ENCODE measurements at regions not wholly inside any gene's neighbourhood (a gene's known extent, or its start where the extent isn't known, plus 50 kb on each side); places are given as distances from the start of the nearest gene placed in this dataset.

DNA sequence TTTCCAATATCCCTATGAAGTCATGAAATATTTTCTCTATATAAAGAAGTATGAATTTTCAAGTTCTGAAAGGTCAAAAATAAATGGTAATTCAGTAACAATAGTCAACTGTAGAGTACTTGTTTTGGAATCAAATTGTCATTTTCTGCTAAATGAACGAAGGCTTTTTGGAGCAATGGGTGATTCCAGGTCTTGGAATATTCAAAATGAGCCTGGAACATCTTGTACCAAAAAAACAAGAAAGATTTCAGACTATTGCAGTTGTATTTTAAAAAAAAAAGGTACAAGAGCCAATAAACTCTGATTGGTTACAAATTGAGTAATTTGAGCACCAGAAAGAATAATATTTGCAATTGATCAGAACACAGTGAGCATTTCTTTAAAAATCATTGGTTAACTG lies 730.1 kb downstream of the DTWD2 start:
- no peak for DNase-seq

DNA sequence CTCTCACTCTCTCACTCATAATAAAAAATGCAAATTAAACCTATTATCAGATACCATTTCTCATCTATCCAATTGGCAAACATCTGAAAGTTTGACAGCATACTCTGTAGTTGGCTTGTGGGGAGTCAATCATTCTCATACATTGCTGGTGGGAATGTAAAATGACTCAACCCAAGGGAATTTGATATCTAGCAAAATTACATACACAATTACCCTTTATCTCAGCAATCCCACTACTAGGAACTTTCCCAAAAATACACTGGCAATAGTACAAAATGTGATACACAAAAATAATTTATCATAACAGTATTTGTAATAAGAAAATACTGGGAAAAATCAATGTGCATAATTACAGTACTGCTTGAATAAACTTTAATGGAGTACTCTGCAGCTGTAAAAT lies 731.3 kb downstream of the DTWD2 start:
- DNase-seq = no peak

DNA sequence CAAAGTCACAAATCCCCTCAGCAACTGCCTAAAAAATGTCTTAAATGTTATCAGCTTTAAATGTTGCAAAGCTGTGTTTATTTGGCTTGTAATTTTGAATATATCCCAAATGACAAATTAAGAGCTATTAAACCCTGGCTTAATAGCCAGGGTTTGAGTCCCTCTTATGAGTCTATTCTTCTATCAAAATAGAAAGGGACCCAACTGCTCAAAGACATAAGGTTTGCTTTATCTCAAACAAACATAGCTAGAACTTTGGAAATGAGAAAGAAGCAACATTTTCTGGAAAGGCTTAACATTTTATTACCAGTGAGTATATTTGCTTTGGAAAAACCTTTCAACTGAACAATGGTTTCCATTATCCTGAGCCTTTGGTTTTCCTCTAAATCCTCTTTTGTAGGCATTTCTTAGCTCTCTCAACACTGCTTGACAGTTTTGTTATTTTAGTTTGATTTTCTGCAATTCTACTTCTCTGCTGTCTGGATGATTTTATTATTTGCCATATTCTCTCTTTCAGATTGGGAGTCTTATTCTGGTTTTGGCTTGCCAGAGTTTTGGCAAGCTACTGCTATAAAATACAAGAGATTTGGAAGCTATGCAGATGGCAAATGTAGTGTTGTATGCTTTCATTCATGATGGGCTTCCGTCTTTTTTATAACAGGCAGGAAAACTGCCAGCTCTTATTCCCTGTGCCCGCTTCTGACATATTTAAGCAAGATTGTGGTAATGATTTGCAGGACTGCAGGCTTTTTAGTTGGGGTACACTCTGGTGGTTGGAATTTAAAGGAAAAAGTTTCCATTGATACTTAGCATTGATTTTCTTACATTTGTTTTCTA lies 734.9 kb downstream of the DTWD2 start:
- no peak for DNase-seq

DNA sequence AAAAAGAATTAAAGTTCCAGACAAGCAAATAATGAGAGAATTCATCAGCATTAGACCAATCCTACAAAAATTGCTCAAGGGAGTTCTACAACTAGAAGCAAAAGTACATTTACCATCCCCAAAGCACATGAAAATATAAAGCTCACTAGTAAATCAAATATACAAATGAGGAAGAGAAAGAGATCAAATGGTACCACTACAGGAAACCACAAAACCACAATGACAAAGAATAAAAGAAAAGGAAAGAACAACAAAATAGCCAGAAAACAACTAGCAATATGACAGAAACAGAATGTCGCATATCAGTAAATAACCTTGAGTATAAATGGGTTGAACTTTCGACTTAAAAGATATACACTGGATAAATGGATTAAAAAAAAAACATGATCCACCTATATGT lies 739.0 kb downstream of the DTWD2 start:
- no peak for DNase-seq

DNA sequence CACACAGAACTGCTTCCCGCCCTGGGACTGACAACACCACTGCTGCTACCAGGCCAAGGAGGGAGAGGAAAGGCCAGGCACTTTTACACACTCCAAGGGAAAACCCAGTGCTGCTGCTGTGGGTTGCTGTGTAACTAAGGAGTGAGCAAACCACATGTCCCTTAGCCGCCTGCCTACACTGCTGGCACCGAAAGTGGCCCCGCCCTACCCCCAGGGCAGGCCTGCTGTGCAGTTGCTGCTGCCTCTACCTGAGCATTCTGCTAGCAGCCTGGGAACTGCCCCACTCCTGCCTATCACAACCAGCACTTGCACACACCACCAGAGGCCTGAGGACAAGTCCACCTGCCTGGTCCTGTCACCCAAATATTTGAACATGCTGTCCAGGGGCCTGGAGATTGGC lies 740.9 kb downstream of the DTWD2 start:
- no peak for DNase-seq

DNA sequence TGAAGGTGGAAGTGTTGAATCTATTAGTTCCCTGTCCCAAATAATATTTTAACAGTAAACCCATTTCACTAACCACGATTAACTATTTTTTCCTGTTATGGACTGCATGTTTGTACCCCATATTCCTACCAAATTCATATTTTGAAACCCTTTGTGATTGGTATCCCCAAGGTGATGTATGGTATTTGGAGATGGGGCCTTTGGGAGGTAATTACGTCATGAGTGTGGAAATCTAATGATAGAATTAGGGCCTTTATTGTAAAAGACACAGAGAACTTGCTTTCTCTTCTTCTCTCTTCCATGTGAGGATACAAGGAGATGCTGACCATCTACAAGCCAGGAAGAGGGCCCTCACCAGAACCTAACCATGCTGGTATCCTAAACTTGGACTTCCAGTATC lies 744.7 kb downstream of the DTWD2 start:
- no peak for DNase-seq

DNA sequence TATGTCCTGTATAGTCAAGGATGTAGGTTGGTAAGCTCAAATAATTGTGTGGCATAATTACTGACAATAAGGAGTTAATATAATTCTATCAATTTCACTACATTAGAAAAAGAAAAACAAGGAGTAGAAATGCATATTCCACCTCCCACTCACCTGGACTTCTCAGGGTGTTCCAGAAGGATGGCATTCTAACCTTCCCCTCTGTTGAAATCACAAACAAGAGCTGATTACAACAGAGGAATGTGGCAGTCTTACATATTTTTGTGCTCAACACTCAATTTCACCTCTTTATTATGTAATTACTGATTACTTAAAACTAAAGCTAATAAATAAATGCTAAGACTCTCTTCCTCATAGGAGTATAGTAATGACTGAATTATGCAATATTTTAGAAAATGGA lies 745.3 kb downstream of the DTWD2 start:
- DNase-seq = no peak

DNA sequence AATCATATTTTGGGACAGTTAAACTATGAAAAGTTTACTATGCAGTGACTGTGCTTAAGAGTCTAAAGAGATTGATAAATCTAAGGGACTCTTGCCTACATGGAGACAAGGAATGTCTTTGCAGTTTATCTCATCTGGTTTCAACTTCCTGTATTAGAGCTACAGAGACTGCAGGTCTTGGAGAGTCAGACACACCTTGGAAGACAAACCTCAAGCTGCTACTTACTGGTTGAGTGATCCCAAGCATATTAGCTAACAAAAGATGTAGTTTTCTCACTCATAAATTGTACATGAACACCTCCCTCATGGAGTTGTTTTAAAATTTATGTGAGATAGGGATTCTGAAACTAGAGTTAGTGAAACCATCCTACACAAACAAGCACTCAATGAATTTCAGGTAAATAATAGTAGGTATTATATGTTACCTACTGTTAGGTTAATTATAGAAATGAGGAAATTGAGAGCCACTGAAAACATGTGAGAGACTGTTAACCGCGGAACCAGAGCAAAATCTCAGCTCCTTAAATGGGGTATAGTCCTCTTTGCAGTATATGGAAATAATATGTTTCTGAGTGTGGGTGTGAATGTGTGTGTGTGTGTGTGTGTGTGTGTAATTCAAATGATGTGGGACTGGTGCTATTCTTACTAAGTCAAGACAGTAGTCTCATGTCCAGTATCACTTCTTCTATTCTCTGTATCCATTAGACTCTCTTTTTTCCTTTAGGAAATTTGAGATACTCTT lies 752.1 kb downstream of the DTWD2 start:
- no peak for DNase-seq

DNA sequence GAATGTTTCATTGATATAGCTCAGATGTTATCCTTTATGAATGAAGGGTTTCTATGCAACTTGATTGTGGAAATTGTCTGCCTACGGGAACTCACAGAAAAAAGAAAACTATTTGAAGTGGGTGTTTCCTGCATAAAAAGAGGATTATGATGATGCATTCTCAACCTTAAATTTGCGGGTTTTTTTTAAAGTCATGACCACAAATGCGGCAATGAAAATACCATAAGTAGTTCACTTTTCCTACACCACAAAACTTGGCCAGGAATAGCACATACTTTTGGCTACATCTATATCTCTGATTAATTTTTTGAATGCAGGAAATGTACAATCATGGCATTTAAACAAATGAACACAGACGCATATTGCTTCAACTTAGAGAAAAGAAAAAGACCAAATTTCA lies 754.7 kb downstream of the DTWD2 start:
- DNase-seq = no peak

DNA sequence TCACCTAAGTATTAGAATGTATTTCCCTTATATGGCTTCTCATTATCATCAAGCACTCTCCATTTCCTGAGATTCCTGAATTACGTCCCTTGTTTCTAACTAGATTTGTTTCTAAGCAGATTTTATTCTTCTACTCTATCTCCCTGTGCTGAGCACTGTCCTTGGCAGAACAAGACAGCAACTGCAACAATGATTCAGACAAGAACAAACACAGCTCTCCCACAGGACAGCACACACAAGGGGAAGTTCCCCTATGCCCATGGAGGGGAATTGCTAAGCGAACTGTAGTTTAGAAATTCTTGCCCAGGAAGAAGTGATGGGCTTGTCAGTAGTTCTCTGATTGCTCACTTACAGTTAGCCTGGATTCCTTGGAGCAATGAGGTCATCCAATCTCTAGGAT lies 759.9 kb downstream of the DTWD2 start:
- no peak for DNase-seq

DNA sequence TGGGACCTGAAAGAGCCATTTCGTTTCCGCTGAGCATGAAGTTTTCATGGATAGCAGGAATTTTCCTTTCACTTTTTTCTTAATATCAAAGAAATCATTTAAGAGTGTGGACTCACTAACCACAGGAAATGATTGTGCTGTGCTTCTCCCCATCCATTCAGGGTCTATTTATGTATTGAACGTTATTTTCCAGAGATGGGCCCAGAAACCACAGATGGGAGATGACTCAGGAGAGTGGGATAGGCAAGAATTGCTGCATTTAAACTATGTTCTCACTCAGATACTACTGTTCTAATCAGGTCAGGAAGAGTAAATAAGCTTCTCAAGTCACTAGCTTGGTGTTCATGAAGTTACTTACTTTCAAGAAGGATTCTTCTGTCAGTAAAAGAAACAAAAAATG lies 763.8 kb downstream of the DTWD2 start:
- DNase-seq = no peak

DNA sequence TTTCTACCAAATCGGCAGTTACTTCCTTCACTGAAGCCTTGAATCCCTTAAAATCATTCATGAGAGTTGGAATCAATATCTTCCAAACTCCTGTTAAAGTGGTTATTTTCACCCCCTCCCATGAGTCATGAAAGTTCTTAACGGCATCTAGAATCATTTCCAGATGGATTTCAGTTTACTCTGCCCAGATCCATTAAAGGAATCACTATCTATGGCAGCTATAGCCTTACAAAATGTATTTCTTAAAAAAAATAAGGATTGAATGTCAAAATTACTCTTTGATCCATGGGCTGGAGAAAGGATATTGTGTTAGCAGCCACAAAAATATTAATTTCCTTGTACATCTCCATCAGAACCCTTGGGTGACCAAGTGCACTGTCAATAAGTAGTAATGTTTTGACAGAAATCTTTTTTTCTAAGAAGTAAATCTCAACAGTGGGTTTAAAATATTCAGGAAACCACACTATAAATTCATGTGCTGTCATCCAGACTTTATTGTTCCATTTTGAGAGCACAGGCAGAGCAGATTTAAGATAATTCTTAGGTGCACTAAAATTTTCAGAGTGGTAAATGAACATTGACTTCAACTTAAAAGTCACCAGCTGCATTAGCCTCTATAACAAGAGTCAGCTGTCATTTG lies 767.7 kb downstream of the DTWD2 start:
- no peak for DNase-seq

DNA sequence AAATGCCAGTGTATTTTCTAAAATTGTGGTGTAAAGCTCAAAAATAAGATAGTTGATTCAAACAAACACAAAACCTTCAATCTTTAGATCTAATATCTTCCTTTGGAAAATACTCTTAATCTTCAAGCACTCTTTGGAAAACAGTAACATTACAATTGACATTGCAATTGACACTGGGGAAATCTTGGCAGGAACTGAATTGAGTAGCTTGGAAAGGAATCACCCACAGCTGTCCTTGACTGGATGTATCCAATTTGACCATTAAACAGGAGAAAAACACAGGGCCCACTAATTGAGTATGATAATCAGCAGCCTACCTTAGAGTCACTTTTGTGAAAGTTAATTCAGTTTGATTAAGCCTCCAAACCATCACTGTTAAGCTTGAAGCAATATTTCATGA lies 776.7 kb downstream of the DTWD2 start:
- DNase-seq = no peak

DNA sequence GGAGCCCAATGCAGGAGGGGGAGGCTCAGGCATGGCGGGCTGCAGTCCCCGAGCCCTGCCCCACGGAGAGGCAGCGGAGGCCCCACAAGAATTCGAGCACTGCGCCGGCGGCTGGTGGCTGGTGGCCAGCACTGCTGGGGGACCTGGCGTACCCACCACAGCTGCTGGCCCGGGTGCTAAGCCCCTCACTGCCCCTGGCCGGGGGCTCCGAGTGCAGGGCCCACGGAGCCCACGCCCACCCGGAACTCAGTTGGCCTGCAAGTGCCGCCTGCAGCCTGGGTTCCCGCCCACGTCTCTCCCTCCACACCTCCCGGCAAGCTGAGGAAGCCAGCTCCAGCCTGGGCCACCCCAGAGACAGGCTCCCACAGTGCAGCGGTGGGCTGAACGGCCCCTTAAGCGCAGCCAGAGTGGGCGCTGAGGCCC lies 780.3 kb downstream of the DTWD2 start:
- DNase-seq = no peak

DNA sequence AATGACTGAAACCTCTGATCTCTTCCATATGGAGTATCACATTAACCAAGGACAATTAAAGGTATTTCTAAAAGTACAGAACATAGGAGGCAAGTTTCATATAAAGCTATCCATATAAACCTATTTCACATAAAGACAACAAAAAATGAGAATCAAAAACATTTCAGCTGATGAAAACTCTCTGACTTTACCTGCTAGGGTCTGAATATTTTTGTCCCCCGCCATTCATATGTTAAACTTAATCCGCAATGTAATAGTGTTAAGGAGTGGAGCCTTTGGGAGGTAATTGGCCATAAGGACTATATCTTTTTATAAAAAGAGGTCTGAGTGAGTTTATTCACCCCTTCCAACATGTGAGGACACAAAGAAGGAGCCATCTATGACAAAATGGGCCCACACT lies 788.5 kb downstream of the DTWD2 start:
- DNase-seq = no peak

DNA sequence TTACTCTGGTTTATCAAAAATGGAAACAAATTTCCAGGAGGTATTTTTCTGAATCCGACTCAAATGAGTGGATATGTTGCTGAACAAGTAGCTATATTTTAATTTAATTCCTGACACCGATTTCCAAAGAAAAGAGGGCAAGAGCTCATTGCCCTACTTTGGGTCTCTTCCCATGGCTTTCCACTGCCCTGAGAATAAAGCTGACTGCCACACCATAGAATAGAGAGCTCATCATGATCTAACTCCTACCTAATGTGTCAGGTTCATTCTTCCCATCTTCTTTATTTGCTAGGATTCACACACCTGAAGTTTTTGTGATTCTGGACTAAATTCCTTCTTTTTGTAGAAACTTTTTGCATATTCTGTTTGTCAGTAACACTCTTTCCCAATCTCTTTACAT lies 792.1 kb downstream of the DTWD2 start:
- DNase-seq = no peak

DNA sequence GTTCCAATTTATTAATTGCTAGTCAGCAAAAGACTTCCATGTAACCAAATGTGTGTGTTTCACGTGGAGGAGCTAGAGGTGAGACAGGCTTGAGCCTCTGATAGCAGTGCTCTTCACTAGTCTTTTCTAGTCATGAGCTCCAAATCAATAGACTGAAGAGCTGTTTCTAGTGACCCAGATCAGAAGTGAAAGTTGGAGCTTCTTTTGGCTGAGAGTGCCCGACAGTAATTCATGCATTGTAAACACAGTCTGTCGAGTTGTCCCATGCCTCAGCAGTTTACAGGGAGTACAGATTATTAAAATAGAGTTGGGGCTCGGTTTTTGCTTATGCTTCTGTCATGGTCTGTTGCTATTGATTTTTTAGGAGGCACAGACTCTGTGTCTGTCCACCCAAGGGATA lies 793.1 kb downstream of the DTWD2 start:
- DNase-seq = no peak

DNA sequence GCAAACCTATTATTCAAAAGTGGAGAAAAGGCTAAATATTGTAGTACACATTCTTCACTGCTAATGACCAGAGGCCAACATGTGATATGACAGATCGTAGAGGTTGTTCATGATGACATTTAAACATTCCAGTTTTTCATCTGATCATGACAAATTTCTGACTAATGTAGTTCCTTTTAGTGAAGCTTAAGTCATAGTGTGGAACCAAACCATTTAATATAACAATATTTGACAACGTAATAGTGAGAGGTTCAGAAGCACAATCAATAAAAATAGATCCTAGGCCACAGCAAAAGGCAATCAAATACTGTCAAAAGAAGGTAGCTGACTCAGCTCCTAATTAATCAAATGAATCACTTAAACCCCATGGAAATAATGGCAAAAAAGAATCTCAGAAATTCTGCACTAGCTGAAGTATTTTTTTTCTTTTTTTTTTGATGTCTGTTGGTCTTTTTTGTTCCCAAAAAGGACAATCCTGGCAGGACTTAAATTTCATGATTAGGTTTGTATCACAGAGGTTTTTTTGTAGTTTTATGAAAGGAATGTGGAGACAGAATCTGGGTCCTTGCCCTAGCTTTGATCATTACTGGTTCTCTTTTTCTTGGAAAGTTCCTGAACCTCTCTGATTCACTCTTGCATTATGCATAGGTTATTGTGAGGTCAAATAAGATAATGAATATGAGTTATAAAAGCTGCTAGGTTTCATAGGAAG lies 795.0 kb downstream of the DTWD2 start:
- DNase-seq = no peak

DNA sequence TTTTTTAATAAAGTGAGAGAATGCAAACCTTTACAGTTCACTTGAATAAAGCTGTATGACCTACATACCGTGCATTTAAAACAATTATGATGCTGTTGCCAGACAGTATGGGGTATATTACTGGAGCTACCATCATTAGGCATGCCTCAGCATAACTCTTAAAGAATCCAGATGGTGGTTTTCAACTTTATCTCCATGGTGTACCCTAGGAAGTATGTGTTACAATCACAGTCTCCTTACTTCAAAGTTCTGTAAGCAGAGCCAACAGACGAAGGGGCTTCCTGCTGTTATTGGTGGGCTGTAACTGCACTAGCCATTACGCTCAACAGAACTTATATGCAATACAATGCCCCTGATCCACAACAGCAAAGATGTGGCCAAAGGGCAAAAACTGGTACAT lies 803.3 kb downstream of the DTWD2 start:
- no peak for DNase-seq

DNA sequence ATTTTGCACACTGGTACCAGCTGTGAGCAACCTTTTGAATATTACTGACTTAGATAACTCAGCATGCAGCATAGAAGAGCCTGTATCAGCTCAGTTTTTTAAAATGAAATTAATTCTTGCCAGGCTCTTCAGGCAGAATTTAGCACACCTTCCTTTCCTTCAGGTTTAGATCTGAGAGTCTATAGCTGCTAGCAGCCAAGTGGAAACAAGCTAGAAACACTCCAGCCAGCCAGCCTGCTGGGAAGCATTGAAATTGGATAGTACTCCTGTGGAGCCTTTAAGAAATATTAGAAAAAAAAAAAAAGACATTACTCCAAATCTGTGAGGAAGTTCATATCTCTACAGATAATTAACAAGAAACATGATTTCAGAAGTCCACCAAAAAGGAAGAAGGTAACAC lies 812.2 kb downstream of the DTWD2 start:
- peak; percentile 4 for DNase-seq

DNA sequence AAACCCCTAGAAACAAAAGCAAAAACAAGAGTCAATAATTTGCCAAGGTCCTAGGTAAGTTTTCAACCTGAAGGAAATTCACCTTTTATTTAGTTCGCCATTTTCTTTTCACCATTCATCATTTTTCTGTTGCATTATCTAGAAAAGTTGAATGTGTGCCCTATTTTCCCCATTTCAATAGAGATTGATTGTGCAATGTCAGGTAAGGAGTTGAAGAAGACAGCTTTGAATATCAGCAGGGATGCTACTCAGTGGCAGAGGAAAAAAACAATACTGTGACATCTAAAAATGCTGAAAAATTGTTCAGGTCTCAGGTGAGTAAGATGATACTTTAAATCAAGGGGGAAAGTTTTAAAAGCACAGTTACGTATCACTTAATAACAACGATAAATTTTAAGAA lies 813.7 kb downstream of the DTWD2 start:
- no peak for DNase-seq

DNA sequence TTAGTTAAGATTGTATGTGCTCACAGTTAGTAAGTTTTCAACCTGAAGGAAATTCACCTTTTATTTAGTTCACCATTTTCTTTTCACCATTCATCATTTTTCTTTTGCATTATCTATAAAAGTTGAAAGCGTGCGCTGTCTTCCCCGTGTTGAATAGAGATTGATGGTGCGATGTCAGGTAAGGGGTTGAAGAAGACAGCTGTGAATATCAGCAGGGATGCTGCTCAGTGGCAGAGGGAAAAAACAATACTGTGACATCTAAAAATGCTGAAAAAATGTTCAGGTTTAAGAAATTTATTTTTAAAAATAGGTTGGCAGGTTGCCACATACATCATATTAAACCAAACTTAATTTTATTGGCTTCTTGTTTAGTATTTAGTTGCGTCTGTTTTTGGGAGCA lies 815.0 kb downstream of the DTWD2 start:
- no peak for DNase-seq

DNA sequence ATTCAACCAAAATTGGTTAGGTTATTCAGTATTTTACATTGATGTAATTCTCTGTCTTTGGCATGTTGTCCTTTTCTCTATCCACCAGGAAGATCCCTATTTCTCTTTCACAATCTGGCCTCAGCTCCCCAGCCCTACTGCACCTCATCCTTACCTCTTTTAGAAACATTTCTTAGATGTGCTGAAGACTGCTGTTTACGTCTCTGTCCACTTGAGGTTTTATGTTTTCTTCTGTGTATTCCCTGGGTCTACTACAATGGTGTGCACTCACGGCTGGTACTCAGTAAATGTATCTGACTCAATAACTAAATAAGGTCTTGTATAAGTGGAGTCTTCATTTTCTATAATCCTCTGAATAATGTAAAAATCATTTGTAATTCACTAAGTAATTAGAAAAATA lies 822.7 kb downstream of the DTWD2 start:
- no peak for DNase-seq

DNA sequence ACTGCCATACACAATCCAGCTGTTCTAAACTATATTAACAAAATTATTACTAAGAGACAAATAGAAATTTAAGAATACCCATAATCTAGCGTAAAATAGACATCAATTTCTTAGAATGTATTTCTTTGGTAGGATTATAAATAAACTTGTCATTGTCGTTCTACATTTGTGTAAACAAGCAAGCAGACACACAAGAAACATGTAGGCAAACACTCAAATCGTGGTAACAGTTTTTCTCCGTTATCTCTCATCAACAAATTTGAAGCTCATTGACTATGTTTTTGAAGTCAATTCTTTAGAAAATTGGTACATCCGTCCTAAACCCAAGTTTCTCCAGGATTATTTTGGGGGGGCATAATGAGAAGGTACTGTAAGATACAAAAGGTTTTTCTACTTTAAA lies 832.2 kb downstream of the DTWD2 start:
- no peak for DNase-seq

All from NCI-H2171 (cell line).